ENCODE measurements at regions not wholly inside any gene's neighbourhood (a gene's known extent, or its start where the extent isn't known, plus 50 kb on each side); places are given as distances from the start of the nearest gene placed in this dataset.

- TF ChIP-seq, protein P1, sequence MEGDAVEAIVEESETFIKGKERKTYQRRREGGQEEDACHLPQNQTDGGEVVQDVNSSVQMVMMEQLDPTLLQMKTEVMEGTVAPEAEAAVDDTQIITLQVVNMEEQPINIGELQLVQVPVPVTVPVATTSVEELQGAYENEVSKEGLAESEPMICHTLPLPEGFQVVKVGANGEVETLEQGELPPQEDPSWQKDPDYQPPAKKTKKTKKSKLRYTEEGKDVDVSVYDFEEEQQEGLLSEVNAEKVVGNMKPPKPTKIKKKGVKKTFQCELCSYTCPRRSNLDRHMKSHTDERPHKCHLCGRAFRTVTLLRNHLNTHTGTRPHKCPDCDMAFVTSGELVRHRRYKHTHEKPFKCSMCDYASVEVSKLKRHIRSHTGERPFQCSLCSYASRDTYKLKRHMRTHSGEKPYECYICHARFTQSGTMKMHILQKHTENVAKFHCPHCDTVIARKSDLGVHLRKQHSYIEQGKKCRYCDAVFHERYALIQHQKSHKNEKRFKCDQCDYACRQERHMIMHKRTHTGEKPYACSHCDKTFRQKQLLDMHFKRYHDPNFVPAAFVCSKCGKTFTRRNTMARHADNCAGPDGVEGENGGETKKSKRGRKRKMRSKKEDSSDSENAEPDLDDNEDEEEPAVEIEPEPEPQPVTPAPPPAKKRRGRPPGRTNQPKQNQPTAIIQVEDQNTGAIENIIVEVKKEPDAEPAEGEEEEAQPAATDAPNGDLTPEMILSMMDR (IDR thresholded peaks at IDR 0.05) = no peak
- TF ChIP-seq POLR2A (IDR thresholded peaks at IDR 0.05) = no peak
Observed at GRCh38 chr1:87999852-88000251, 671.2 kb downstream of the LMO4 start.

All from lower leg skin (tissue), 3 donors.